Activated naive CD4-positive, alpha-beta T cell treated with anti-CD3 and anti-CD28 coated beads, Interleukin-2, amount 10 ng/mL, durations not matched to agents 7 days and 5 days (primary cell): ENCODE measurements at regions not wholly inside any gene's neighbourhood (a gene's known extent, or its start where the extent isn't known, plus 50 kb on each side); places are given as distances from the start of the nearest gene placed in this dataset.

Experiments used
- CTCF ChIA-PET: fragments of 350-600 bp; sonication (Branson Sonifier 250); formaldehyde crosslinking; loops from one replicate; lab custom pipeline; 2021; ENCODE audit warnings: antibody characterized with exemption; lab: Charles Lee
- DNase-seq: peaks from one replicate; pipeline ENCODE4 v3.0.0-alpha.2; 2020
- H3K27ac Mint-ChIP-seq: one replicate; pipeline ENCODE4 v1.8.0; 2021; ENCODE audit warnings: mild to moderate bottlenecking, moderate library complexity, mixed read lengths
- H3K27me3 Mint-ChIP-seq: one replicate; pipeline ENCODE4 v1.8.0; 2021; ENCODE audit warnings: mild to moderate bottlenecking, mixed read lengths
- H3K36me3 Mint-ChIP-seq: one replicate; pipeline ENCODE4 v1.8.0; 2021; ENCODE audit warnings: mixed read lengths
- H3K4me1 Mint-ChIP-seq: one replicate; pipeline ENCODE4 v1.8.0; 2021; ENCODE audit warnings: mixed read lengths
- H3K4me3 Mint-ChIP-seq: one replicate; pipeline ENCODE4 v1.8.0; 2021; ENCODE audit warnings: mild to moderate bottlenecking, moderate library complexity, mixed read lengths
- H3K9me3 Mint-ChIP-seq: one replicate; pipeline ENCODE4 v1.8.0; 2021; ENCODE audit warnings: mixed read lengths

- CTCF ChIA-PET: interaction anchor here (0.6 kb wide), 1 partner anchor 1347 kb away, joined by 3 read pairs; no protein-coding TSS in a partner anchor
- H3K4me1 Mint-ChIP-seq: no peaks in the 10 kb centered on the region
- no peak overlapping the region for H3K27ac Mint-ChIP-seq
- no peaks in the 10 kb centered on the region for H3K9me3 Mint-ChIP-seq
- H3K36me3 Mint-ChIP-seq: no peaks in the 10 kb centered on the region
- DNase-seq: no peak
- H3K27me3 Mint-ChIP-seq: no peaks in the 10 kb centered on the region
- no peak overlapping the region for H3K4me3 Mint-ChIP-seq
Measured at GRCh38 chr2:234679741-234680687, 183.1 kb upstream of the ARL4C start.

DNA sequence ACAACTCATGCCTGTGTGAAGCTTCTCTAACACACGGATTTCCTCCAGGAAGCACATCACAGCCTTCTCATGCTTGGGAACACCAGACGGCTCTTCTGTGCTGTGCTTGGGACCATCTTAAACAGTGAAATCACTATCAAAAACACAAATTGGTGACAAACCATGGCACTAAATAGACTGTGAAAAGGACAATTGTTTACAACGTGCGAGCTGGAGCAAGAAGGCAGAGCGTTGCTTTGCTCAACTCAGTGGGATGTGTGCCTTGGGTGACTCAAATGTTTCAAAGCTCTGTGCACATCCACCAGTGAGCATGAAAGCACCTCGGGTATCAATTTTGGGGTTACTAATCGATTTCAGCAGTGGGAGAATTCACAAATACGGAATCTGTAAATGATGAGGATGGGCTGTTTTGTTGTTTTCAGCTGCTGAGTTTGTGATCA is 182.4 kb upstream of the ARL4C start:
- CTCF ChIA-PET: no interaction called here
- no peaks in the 10 kb centered on the region for H3K4me1 Mint-ChIP-seq

GRCh38 chr2:234678711-234679110 is 181.8 kb upstream of the ARL4C start:
- Mint-ChIP-seq H3K27ac (no peak overlapping the region), H3K27me3 (peaks cover 8% of the 10 kb centered on the region), H3K9me3 (no peaks in the 10 kb centered on the region), H3K4me3 (no peak overlapping the region), H3K36me3 (no peaks in the 10 kb centered on the region), H3K4me1 (no peaks in the 10 kb centered on the region)
- no peak for DNase-seq
- CTCF ChIA-PET: interaction anchor here (1.0 kb wide), 1 partner anchor 26 kb away, joined by 3 read pairs; no protein-coding TSS in a partner anchor

More for the DNA sequence above, 182.4 kb upstream of the ARL4C start:
- H3K36me3 Mint-ChIP-seq: no peaks in the 10 kb centered on the region
- no peaks in the 10 kb centered on the region for H3K9me3 Mint-ChIP-seq
- no peak overlapping the region for H3K27ac Mint-ChIP-seq
- peaks cover 2% of the 10 kb centered on the region for H3K27me3 Mint-ChIP-seq
- no peak overlapping the region for H3K4me3 Mint-ChIP-seq
- no peak for DNase-seq

DNA sequence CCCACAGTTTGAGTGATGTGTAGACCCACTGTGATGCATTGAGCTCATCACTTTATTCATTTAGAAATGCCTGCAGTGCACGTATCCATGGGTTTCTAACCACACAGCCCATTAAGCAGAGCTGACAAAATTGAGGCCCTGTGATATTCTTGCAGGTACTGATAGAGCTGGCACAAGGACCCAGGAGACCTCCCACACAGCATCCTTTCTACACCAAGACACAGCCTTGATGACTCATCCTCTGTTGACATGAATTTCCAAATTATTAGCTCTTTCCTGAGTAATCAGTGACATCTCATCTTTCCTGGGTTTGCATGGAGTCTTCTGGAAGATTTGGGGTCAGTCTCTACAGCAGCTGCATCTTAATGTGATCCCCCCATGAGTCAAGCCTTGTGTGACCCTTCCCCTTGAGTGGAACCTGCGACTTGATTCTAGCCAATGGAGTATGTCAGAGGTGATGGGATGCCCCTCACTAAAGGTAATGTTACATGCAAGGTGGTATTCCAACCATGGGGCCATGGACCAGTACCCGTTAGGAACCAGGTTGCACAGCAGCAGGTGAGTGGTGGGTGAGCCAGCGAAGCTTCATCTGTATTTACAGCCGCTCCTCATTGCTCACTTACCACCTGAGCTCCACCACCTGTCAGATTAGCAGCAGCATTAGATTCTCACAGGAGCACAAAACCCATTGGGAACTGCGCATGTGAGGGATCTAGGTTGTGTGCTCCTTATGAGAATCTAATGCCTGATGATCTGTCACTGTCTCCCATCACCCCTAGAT is 181.1 kb upstream of the ARL4C start:
- H3K27me3 Mint-ChIP-seq: peaks cover 10% of the 10 kb centered on the region
- H3K27ac Mint-ChIP-seq: no peak overlapping the region
- H3K9me3 Mint-ChIP-seq: no peaks in the 10 kb centered on the region
- no peak for DNase-seq
- no peaks in the 10 kb centered on the region for H3K4me1 Mint-ChIP-seq
- no peaks in the 10 kb centered on the region for H3K36me3 Mint-ChIP-seq
- CTCF ChIA-PET: interaction anchor here (1.0 kb wide), 1 partner anchor 27 kb away, joined by 3 read pairs; no protein-coding TSS in a partner anchor
- H3K4me3 Mint-ChIP-seq: no peak overlapping the region

DNA sequence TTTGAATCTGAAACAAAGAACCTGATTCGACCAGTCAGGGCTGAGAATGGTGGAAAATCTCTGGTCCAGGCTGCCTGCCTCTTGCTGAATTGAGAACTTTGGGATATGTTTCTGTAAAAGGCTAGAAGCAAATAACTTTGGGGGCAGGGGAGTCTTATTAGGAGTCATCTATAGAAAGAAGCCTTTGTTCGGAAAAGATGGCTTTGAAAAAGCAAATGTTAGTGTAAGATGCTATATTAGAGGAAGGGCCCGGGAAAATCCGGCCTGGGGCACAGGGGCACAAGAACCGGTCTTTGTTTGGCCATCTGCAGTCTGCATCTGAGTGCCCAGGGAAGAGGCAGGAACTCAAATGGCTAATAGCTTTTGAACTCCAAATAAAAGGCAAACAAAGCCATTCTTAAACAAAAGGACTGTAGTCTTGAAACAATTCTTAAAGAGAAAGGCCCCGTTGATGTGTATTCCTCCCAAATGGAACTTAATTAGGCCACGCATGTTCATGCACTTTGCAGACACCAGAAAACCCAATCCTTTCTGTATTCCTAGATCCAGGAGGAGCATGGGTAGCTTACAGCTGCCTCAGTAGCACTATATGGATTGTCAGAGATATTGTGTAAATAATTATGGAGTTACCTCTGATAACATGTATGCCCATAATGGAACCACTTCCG is 180.0 kb upstream of the ARL4C start:
- H3K9me3 Mint-ChIP-seq: no peaks in the 10 kb centered on the region
- CTCF ChIA-PET: no interaction called here
- H3K4me3 Mint-ChIP-seq: no peak overlapping the region
- no peak overlapping the region for H3K27ac Mint-ChIP-seq
- H3K4me1 Mint-ChIP-seq: no peaks in the 10 kb centered on the region
- DNase-seq: no peak
- H3K27me3 Mint-ChIP-seq: peaks cover 10% of the 10 kb centered on the region
- no peaks in the 10 kb centered on the region for H3K36me3 Mint-ChIP-seq

- CTCF ChIA-PET: no interaction called here
- no peak for DNase-seq
- Mint-ChIP-seq H3K27me3 (peaks cover 10% of the 10 kb centered on the region), H3K27ac (no peak overlapping the region), H3K4me3 (no peak overlapping the region), H3K36me3 (no peaks in the 10 kb centered on the region), H3K9me3 (no peaks in the 10 kb centered on the region), H3K4me1 (no peaks in the 10 kb centered on the region)
Measured at GRCh38 chr2:234676109-234676782, 179.4 kb upstream of the ARL4C start.

DNA sequence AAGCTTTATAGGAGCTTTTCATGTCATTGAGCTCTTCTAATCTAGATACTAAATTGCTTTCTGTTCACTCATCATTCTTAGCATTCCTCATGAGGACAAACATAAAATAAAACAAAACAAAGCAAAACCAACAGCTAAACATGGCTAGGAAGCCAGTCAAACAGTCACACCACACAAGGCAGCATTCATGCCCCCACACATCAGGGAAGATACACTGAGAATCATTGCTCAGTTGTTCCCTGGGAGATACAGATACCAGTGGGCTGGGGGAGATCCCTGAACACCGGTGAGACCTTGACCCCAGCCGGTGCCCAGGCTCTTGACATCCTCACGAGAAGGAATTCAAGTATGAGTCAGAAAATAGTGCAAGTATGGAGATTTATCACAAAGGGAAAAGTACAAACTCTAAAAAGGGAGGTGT is 177.9 kb upstream of the ARL4C start:
- no peak overlapping the region for H3K27ac Mint-ChIP-seq
- no peak for DNase-seq
- H3K36me3 Mint-ChIP-seq: no peaks in the 10 kb centered on the region
- H3K27me3 Mint-ChIP-seq: peaks cover 10% of the 10 kb centered on the region
- H3K9me3 Mint-ChIP-seq: no peaks in the 10 kb centered on the region
- H3K4me3 Mint-ChIP-seq: no peak overlapping the region
- CTCF ChIA-PET: interaction anchor here (0.8 kb wide), 1 partner anchor 17 kb away, joined by 3 read pairs; no protein-coding TSS in a partner anchor
- no peaks in the 10 kb centered on the region for H3K4me1 Mint-ChIP-seq

DNA sequence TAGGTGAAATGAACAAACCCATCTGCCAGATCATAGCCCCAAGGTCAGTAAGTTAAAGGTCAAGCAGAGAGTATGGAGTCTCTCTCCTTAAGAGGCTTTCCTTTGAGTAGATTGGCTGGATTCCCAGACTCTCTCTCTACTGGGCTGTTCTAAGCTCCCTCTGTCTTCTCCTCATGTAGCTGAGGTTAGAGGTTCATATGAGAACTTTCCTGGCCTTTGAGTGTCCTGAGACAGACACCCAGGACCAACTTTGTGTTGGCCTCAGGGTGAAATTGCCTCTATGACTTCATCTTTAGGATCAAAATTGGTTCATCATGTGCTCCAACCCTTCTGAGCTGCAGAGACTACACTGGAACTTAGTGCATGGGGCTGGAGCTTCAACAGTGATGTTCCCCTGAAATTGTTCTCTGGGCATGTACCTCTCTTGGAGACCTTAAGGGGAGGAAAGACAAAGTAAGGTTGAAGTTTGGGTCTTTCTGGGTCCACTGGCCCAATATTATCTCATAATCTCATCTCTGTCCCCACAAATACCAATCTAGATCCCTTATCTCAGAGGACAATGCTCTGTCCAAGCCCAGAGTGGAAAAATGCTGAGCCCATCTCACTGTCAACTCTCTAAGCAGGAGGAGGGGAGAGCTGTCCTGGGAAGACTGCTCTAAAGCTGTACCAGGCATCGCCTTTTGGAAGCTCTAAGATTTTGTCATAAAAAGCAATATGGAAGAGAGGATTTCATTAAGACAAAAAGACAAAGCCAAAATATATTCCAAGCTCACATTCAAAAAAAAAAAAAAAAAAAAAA is 177.3 kb upstream of the ARL4C start:
- CTCF ChIA-PET: interaction anchor here (0.8 kb wide), 1 partner anchor 18 kb away, joined by 3 read pairs; no protein-coding TSS in a partner anchor
- H3K4me1 Mint-ChIP-seq: no peaks in the 10 kb centered on the region
- H3K36me3 Mint-ChIP-seq: no peaks in the 10 kb centered on the region
- no peak for DNase-seq
- H3K9me3 Mint-ChIP-seq: no peaks in the 10 kb centered on the region
- peaks cover 10% of the 10 kb centered on the region for H3K27me3 Mint-ChIP-seq
- no peak overlapping the region for H3K27ac Mint-ChIP-seq
- no peak overlapping the region for H3K4me3 Mint-ChIP-seq

GRCh38 chr2:234673501-234673900 is 176.6 kb upstream of the ARL4C start:
- no peak for DNase-seq
- Mint-ChIP-seq H3K4me3 (no peak overlapping the region), H3K4me1 (no peaks in the 10 kb centered on the region), H3K9me3 (no peaks in the 10 kb centered on the region), H3K27ac (no peak overlapping the region), H3K36me3 (no peaks in the 10 kb centered on the region), H3K27me3 (peaks cover 10% of the 10 kb centered on the region)
- CTCF ChIA-PET: no interaction called here

DNA sequence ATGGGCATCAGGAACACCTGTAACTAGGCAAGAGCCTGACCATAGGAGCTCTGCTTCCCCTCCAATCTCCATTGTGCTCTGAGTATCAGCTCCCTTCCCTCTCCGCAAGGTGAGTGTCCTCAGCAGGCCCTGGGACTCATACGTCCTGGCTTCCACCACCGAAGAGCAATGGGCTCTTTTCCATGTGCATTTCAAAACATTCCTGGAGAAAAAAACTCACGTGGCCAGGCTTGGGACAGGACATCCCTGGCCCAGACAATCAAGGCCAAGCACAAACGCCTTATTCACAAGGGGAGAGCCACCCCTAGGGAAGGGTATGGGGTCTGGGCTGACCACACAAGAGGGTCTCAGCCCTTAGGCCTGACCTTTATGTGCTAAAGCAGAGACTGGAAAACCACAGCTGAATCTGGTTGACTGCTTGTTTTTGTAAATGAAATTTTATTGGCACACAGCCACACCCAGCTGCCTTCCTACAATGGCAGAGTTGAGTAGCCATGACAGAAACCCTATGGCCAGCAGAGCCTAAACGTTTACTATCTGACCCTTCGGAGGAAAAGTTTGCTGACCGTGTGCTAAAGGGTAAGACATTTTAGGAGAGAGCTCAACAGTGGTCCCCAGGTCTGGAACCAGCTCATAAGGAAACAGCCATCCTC is 175.7 kb upstream of the ARL4C start:
- Mint-ChIP-seq H3K9me3 (no peaks in the 10 kb centered on the region), H3K4me1 (no peaks in the 10 kb centered on the region), H3K27ac (no peak overlapping the region), H3K36me3 (no peaks in the 10 kb centered on the region), H3K4me3 (no peak overlapping the region), H3K27me3 (peaks cover 10% of the 10 kb centered on the region)
- CTCF ChIA-PET: interaction anchor here (0.6 kb wide), 1 partner anchor 276 kb away, joined by 3 read pairs; no protein-coding TSS in a partner anchor
- no peak for DNase-seq

GRCh38 chr2:234671716-234672115 is 174.8 kb upstream of the ARL4C start:
- DNase-seq: no peak
- no peak overlapping the region for H3K4me3 Mint-ChIP-seq
- no peaks in the 10 kb centered on the region for H3K4me1 Mint-ChIP-seq
- no peak overlapping the region for H3K27ac Mint-ChIP-seq
- H3K27me3 Mint-ChIP-seq: peaks cover 10% of the 10 kb centered on the region
- H3K9me3 Mint-ChIP-seq: no peaks in the 10 kb centered on the region
- H3K36me3 Mint-ChIP-seq: no peaks in the 10 kb centered on the region
- CTCF ChIA-PET: no interaction called here

DNA sequence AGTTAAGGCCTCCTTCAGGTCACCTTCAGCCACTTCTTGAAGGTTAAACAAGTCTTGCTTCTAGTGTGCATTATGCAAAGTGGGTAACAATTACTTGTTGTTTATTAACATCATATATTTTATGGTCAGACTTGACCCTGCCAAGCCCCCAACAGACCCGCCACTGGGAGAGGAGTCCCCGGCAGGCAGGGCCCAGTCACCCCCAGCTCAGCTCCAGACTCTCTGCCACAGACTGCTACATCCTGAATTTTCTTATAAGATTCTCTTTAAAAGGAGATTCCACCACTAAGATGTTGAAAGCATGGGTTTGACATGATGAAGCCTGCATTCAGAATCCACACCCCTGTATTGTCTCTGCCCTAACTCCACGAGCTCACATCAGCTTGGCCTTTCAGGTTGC is 174.3 kb upstream of the ARL4C start:
- Mint-ChIP-seq H3K4me1 (no peaks in the 10 kb centered on the region), H3K36me3 (no peaks in the 10 kb centered on the region), H3K9me3 (no peaks in the 10 kb centered on the region), H3K4me3 (no peak overlapping the region), H3K27ac (no peak overlapping the region), H3K27me3 (peaks cover 10% of the 10 kb centered on the region)
- CTCF ChIA-PET: no interaction called here
- DNase-seq: no peak
